GM19351 (cell line): ENCODE measurements at regions not wholly inside any gene's neighbourhood (a gene's known extent, or its start where the extent isn't known, plus 50 kb on each side); places are given as distances from the start of the nearest gene placed in this dataset.

Source experiments
- ATAC-seq: cut with Tn5 transposase; IDR thresholded peaks from one replicate; pipeline ENCODE4 v1.9.1; 2021; ENCODE audit warnings: mild to moderate bottlenecking, moderate library complexity; ENCODE audit not compliant: unreplicated experiment

DNA sequence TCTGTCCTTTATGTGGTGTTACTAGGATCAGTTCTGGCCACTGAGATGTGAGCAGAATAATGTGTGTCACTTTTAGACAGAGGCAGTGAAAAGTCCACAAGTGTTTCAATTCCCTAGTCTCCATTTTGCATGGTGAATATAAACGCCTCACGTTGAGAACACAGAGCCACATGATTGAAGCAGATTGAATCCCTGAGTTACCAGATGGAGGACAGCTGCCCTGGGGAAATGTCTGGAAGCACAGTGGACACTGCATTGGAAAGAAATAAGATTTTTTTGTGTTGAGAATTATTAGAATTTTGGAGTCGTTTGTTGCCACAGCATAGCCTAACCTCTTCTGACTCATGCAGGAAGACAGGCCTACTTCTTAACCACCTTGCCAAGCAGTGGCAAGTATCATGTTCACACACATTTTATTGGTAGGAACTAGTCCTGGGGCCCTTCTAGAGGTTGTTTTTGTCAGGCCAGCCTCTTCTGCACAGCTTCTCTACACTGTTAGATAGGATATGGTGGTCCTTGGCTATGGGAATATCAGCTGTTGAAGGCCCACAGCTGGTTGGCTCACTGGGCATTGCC, 188.6 kb downstream of the TMEM182 start:
- no peak for ATAC-seq

DNA sequence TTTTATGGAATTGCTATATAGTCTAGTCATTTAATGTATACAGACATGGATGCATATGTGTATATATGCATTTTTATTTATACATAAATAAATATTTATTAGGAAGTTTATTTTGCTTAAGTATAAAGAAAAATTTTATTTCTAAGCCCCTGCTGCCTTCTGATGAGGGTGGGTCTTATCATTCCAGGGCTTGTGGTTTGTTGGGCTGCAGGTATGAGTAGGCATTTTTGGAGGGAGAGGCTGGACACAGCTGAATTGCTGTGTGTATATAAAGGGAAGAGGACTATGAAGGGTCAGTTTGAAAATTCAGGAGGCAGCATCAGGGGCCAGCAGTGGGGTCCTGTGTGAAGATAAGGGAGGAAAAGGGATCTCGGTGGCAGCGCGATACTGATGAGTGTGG, 189.4 kb downstream of the TMEM182 start:
- ATAC-seq, result no peak

DNA sequence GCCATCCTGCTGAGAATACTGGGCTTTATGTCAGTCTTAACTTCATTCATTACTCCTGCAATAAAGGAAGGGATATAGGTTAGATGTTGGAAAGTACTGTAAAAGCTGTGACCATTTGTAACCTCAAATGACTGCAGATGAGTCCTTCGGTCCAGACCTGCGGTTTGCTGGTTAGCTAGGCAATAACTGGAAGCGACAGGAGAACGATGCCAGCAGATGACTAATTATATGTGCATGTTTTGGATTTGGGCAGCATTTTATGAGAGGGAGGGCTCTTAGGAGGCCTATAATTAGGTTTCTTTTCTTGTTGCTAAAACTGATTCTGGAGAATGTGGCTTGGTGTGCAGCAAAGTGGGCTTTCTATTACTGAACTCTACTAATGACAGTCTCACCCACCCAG, 205.6 kb downstream of the TMEM182 start:
- no peak for ATAC-seq

DNA sequence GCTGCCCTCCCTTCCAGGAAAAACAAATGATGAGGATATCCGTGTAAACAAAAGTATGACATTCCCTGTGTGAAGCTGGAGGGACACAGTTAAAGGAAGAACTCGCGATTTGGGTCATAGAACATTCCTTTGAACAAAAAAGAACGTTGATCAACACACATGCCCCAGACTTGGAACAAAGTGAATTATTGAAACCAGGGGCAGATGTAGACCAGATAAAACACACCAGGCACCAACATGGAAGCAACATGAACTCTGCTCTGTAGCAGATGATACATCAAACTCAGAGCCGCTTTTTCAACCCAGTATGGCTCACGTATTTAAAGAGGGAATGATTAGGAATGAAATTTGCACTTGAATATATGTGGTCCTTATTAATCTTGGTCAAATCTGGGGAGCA, 206.5 kb downstream of the TMEM182 start:
- no peak for ATAC-seq

DNA sequence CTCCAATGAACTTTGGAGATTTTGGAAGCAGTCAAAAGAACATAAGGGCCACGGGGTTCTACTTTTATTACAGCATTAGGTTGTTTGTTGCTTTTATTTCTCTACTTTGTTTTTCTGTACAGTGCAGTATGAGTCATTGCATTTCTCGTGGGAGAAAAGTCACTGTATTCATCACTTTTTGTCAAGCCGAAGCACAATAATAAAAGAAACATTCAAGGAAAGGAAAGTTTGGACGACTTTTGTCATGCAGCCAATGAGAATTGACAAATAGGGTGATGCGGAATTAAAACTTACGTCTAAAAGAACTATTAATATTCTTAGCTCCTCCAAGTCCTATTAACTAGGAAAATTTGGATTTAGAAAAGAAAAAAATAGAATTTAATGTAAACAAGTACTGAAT, 209.9 kb downstream of the TMEM182 start:
- ATAC-seq, result no peak

DNA sequence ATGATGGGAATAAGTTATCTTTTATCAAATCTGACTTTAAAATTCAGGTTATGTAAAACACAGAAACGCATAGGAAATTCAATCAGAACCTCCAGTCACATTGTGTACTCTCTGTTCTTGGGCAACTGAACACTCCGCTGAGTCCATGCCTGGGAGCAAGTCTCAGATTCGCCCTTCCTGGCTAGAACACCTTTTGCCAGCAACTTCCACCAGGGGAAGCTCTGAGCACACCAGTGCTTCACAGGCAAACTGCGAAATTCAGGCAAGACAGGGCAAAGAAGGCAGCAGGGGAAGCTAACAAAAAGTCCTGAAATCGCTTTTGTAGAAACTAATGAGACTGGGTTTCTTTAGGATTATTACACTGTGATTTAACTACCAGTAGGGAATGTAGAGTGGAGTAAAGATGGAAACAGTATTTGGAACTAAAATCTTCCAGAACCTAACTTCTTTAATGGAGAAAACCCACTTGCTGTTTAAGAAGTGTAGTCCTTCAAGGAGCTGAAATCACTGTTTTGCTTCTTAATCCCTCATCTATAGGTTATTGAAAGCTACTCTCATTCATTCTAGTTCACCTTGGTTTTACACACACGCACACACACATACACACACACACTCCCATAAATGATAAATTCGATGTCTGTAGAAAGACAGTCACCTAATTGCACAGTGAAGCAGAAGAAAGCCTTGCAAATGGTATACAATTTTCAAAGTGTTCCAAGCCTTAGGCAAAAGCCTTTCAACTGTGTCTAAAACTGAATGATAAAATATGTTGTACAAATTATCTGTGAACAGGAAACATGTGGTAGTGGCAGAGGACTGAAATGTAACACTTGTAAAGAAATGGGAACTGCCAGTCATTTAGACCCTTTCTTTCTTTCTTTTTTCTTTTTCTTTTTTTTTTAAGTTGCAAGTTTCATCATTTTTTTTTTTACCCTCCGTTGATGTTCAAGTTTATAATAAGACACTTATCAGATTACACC, 214.5 kb downstream of the TMEM182 start:
- peak; percentile 73 for ATAC-seq

DNA sequence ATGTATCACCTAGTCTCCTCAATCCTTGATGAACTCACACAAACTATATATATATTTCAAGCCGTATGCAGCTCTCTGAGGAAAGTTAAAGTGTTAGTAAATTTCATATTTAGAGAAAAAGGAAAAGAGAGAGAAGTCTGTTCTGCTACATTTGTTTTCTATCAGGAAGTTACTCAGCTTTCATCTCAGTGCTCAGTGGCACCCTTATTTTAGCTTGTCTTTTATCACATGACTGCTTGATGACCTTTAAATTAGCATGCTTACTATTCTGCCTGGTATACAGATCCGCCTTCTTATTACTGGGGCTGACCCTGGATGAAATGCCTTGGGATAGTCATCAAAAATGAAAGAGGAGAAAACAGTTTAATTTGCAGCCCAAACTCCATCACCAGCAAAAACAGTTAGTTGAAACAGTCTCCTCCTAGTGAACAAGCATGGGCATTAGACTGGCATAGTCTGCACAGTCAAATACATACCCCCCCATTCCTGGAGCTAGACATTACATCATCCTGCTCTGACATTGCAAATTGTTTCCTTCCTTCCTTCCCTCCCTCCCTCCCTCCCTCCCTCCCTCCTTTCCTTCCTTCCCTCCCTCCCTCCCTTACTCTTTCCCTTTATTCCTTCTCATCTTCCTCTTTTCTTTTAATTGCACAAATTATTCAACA, 215.7 kb downstream of the TMEM182 start:
- no peak for ATAC-seq

DNA sequence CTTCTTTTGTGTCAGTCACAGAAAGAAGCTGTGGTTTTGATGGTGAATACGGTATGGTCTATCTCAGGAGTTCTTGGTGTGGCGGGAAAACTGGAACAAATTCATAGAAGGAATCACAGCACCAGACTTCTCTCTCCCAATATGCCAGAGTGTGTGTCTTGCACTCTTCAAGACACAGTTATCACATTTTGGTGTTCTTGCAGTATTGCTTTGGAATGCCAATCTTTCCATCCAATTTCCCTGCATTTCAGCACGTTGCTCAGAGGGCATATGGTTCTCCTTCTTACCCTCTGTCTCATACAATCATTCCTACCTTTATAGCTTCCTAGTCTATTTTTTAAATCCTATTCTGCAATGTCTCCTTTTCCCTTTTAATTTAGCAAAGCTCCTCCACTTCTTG, 216.3 kb downstream of the TMEM182 start:
- no peak for ATAC-seq

DNA sequence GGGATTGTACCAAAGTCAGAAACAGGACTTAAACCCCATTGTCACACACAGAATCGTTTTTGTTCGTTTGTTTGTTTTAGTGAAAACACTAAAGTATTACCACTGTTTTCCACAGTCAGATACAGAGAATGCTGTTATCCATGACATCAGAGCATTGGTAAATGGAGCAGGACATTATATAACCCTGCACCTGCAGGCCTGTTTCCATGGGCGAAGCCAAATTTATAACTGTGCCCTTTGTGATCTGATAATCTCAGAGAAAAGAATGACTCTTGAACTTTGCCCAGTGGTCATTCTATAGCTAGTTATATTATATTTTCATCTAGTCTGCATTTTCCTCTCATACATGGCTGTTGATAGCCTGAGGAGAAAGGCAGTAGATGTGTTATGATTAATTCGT, 217.6 kb downstream of the TMEM182 start:
- no peak for ATAC-seq

DNA sequence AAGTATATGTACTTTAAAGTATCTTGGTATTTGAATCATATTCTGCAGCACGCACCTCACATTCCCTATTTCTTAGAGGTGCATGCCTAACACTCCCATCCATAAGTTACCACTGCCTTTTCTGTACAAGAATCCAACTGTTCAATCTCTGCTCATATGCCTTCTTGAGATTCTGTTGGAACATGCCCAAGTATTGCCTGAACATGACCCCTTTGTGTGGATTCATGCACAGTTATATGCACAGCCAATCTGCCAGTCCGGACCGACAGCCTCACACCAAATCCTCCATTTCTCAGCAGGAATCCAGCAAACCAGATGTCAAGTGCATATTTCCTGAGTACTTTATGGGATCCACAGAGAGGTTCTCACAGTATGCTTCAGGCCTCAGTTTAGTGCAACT, 222.0 kb downstream of the TMEM182 start:
- ATAC-seq, result no peak

DNA sequence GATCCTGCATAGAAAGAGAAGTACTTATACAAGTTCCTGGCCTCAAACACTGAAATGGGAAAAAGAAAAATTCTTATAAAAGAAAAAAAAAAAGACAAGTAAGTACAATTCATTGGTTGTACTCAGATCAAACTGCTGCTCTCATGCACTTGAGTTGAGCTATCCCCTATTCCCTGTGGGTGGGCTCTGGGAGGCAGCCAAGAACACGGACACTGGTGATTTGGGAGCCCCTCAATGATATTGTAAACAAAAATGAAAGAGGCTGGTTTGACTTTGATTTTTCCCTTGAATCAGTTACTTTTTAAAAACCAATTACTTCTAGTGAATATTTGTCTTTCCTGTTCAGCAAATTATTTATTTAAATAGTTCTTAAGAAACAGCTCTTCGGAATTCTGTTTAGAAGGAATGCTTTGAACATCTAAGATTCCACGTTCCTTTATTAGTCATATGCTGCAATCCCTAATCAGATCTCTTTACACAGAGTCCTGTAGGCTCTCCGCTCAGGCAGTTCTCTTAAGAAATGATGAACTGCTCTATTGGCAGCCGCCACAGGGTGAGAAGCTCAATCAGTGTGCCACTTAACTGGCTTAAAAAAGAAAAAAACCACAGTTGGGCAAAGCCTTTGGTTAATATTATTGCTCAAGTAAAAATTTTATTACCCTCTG, 225.1 kb downstream of the TMEM182 start:
- ATAC-seq, result no peak

DNA sequence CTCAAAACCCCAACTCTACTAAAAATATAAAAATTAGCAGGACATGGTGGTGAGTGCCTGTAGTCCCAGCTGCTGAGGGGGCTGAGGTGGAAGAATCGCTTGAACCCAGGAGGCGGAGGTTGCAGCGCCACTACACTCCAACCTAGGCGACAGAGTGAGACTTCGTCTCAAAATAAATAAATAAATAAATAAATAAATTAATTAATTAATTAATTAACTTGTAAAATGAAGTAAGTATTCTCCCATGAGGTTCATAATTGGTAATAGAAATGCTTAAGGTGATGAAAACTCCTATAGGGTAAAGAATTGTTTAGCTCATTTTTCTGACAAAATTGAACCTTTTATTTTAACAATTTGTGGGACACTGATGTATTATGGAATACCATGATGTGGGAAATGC, 230.8 kb downstream of the TMEM182 start:
- ATAC-seq, result no peak

DNA sequence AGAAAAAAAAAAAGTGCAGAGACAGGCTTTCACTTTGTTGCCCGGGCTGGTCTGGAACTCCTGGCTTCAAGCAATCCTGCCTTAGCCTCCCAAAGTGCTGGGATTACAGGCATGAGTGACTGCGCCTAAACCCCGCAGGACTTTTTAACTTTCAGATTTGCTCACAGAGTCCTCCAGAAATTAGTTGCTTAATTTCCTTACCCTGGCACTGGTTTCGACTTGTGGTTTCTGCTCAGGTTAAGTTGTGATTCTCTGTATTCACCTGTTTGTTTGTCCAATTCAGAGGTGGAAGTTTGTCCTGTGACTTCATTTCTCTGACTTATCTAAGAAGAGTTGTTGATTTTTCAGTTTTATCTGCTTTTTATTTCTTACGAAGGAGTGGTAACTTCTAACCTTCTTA, 238.1 kb downstream of the TMEM182 start:
- ATAC-seq, result no peak

DNA sequence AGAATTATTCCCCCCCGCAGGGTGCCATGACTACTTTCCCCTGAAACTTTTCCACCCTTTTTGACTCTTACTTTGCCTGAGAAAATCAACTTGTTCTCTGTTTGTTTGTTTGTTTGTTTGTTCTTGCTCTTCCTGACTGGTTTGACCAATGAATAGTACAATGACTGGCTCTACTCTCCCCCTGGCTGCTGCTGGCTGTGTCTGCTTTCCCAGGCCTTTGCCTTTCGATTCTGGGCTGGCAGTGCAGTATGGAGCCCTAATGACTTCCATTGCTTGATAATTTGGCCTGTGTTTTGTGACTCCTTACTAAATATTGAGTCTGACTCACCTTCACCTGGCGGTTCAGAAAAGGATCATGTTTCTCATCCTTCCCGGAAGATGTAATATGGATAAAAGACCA, 241.1 kb downstream of the TMEM182 start:
- ATAC-seq, result no peak

DNA sequence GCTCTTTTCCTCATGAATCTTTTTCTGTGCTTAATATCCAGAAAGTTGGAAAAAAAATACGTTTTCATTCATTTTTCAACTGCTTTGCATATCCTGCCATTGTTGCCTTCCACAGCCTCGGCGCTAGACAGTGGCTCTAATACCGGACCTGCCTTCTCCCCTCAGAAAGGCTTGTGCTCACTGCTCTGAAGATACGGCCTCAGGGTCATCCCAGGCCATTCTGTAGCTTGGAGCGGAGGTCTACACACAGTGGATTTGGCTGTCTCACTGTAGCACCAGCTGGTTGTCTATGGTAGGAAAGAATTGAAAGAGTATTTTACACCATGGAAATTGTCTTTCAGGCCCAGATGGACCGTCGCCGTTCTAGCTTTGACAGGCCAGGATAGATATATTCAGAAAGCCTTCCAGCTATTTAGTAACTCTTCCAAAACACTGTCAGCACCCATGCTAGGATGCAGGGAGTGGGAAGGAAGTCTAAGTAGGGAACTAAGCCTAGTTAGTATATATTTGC, 242.0 kb downstream of the TMEM182 start:
- no peak for ATAC-seq

DNA sequence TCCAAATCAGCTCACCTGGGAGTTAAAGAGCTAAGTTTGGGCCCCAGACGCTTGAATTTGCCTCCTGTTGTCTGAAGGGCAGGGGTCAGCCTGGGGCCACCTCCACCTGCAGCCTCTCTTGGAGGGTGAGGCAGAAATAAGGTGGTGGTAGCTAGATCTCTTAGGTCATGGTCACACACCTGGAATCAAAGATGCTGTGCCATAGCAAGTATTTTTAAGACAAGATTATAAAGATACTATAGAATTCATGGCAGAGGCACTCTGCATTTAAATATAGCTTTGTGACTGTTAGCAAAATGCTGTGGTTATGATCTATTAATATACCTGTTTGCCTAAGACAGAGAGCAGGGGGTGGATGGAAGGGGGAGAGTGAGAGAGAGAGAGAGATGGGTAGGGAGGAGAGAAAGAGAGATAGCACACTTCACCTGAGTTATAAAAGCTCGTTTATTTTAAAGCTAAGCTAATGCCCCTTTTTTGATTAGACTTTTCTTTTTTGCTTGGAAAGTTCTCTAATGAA, 242.7 kb downstream of the TMEM182 start:
- ATAC-seq, result no peak

DNA sequence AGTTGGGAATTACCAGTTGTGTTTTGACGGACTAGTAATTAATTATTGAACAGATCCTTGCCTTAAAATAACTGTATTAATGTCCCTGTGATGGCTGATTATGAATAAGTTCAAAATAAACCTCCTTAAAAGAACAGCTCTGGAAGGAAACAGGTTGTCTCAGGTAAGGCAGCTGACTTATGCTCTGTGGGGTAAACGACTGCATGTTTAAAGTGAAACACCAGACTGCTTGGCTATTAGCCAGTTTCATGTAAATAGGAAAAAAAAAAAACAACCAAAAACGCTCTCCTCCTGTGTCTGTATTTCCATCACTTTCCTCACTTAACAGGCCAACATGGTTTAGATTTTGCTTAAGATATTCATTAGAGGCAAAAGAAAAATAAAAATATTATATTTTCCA, 243.6 kb downstream of the TMEM182 start:
- ATAC-seq, result no peak

DNA sequence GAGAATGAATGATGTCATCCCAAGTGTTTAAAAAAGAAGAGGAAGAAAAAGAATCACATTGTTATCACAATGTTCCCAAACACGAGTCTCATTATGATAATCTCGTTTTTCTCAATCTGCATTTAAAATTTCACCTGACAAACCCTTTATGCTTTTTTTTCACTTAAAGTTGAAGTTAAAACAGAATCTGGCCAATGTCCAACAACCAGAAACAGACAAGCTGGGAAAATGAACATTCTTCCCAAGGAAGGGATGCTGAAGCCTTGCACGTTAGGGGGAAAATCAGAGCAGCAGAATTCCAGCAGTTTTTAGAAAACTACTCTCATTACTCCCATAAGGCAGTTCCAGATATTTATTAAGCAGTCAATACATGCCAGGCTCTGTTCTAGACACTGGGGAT, 245.3 kb downstream of the TMEM182 start:
- no peak for ATAC-seq

DNA sequence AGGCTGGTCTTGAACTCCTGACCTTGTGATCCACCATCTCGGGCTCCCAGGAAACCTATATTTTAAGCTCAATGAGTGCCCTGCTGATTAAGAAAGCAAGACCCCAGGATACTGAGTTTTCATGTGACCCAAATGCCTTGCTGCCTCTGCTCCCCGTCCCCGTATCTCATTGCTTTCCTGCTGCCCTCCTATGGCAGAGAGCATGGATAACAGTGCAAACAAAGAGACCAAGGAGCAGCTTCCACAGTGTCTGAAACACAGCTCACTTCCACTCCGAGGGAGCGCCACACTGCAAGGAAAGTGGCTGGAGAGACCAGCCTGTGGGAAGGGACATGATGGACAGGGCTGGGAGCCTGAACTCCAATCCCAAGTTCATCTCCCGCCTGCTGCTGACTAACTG, 246.8 kb downstream of the TMEM182 start:
- no peak for ATAC-seq

DNA sequence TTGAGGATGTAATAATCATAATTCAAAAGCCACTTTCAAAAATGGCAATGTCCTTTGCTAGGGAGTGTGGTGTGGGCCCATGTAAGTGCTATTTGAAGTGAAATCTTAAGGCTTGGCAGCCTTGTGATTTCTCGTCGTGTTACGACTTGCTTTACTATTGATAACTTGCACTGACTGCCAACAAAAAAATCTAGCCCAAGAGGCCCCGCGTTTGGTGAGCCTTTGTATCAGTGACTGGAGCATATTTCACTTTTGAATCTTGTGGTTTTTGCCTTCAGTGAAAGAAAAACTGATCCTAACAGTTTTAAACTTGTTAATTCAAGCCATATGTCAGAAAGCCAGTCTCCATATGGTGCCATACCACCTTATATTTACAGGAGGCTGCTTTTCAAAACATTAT, 248.0 kb downstream of the TMEM182 start:
- no peak for ATAC-seq

DNA sequence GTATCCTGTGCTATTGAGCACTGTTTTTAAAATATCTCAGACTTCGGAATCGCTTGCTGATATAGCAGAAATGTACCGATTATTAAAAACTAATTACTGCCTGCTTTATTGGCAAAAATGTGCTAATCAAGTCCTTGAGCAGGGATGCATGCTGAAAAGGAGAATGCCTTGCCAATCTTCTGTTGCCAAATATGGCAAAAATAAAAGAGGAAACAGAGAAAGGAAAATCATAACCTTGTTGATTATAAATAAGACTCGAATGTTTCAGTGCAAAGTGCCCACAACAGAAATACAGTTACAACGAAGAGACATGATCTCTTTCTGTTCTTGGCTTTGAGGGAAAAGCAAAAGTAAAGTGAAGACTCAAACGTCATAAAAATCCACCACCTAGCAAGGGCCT, 248.5 kb downstream of the TMEM182 start:
- ATAC-seq, result no peak
